ENCODE measurements at regions not wholly inside any gene's neighbourhood (a gene's known extent, or its start where the extent isn't known, plus 50 kb on each side); places are given as distances from the start of the nearest gene placed in this dataset.

GRCh38 chr13:110030394-110030928, 244.1 kb upstream of the IRS2 start:
- DNase-seq (ENCODE audit: low read depth in 1 of 2, low spot score in 2 of 2) (no peak), FAIRE-seq (no peak)
- TF ChIP-seq USF2 (IDR thresholded peaks at IDR 0.05; ENCODE audit: low read length): no peak
- no peak for TF ChIP-seq CBX5 (IDR thresholded peaks at IDR 0.05; ENCODE audit: low read depth, low read length)
- no peak for TF ChIP-seq EGR1 (IDR thresholded peaks at IDR 0.05; ENCODE audit: borderline replicate concordance, low read depth, low read length)
- TF ChIP-seq TAF7 (optimal IDR thresholded peaks at IDR 0.05; ENCODE audit: borderline replicate concordance, low read depth, low read length): no peak
- no peak for TF ChIP-seq CHD2 (IDR thresholded peaks at IDR 0.05; ENCODE audit: low read length)
- TF ChIP-seq SP4 (IDR thresholded peaks at IDR 0.05; ENCODE audit: low read length): no peak
- TF ChIP-seq YY1 (IDR thresholded peaks at IDR 0.05; ENCODE audit: low read depth, low read length): no peak
- no peak for TF ChIP-seq CBX8 (IDR thresholded peaks at IDR 0.05; ENCODE audit: borderline replicate concordance, low read depth, low read length)
- TF ChIP-seq MAX (IDR thresholded peaks at IDR 0.05): no peak
- no peak for TF ChIP-seq RBBP5 (IDR thresholded peaks at IDR 0.05; ENCODE audit: borderline replicate concordance, low read depth, low read length)
- TF ChIP-seq KDM1A (IDR thresholded peaks at IDR 0.05; ENCODE audit: borderline replicate concordance, low read length): no peak
- TF ChIP-seq SAP30 (IDR thresholded peaks at IDR 0.05; ENCODE audit: insufficient read depth, insufficient replicate concordance, low read length): no peak
- TF ChIP-seq TEAD4 (IDR thresholded peaks at IDR 0.05; ENCODE audit: low read depth, low read length): no peak
- no peak for TF ChIP-seq NRF1 (IDR thresholded peaks at IDR 0.05; ENCODE audit: low read depth, low read length)
- Histone ChIP-seq H3K9ac (replicated peaks in 1 of 4; ENCODE audit: extremely low read depth in 1 of 4, low read depth in 3 of 4, low read length in 3 of 4) (no peak overlapping the region), H3K23ac (ENCODE audit: insufficient read length) (no peak overlapping the region), H2AK5ac (ENCODE audit: low read depth, low read length) (no peak overlapping the region), H3K4me1 (replicated peaks in 1 of 4; ENCODE audit: control insufficient read depth in 3 of 4, insufficient read depth in 4 of 4, low read length in 3 of 4) (peaks cover 0 to 8% (median 5%) of the 10 kb centered on the region in 4 experiments; a peak in 2 of 7 replicates), H2BK5ac (ENCODE audit: low read depth, low read length) (no peak overlapping the region), H3K4ac (replicated peaks; ENCODE audit: insufficient read length, low read depth, low read length) (no peak overlapping the region), H4K20me1 (replicated peaks in 1 of 2; ENCODE audit: control insufficient read depth in 1 of 2, insufficient read depth in 2 of 2, low read length in 2 of 2) (no peaks in the 10 kb centered on the region), H3K27me3 (replicated peaks in 1 of 4; ENCODE audit: control insufficient read depth in 3 of 4, extremely low read depth in 1 of 4, insufficient read depth in 3 of 4, low read length in 3 of 4) (no peaks in the 10 kb centered on the region), H3K36me3 (ENCODE audit: control insufficient read depth in 2 of 4, insufficient read depth in 4 of 4, low read length in 3 of 4) (no peaks in the 10 kb centered on the region), H3K4me2 (ENCODE audit: insufficient read depth in 1 of 2, low read depth in 2 of 2, low read length in 2 of 2) (no peak overlapping the region), H3K79me1 (ENCODE audit: low read depth, low read length) (no peaks in the 10 kb centered on the region), H4K8ac (ENCODE audit: extremely low read depth, insufficient read depth, low read length) (no peak overlapping the region), H3K18ac (ENCODE audit: extremely low read depth, low read length) (no peak overlapping the region), H2BK120ac (replicated peaks; ENCODE audit: low read depth, low read length) (no peak overlapping the region), H2BK12ac (ENCODE audit: low read depth, low read length) (no peak overlapping the region), H3K79me2 (ENCODE audit: control insufficient read depth in 1 of 2, insufficient read depth in 2 of 2, low read length in 2 of 2) (no peaks in the 10 kb centered on the region), H4K5ac (ENCODE audit: insufficient read length, low read depth, low read length) (no peak overlapping the region), H2AFZ (ENCODE audit: low read length) (no peak overlapping the region), H3K56ac (replicated peaks; ENCODE audit: insufficient read length, low read depth, low read length) (no peak overlapping the region), H3K23me2 (ENCODE audit: low read depth, low read length) (no peaks in the 10 kb centered on the region), H3K14ac (ENCODE audit: insufficient read length) (no peak overlapping the region), H4K91ac (replicated peaks; ENCODE audit: insufficient read length, low read length) (no peak overlapping the region), H2BK20ac (ENCODE audit: low read length) (no peak overlapping the region), H2BK15ac (ENCODE audit: low read length) (no peak overlapping the region), H3K4me3 (ENCODE audit: extremely low read depth in 1 of 4, insufficient read depth in 2 of 4, low read depth in 3 of 4, low read length in 4 of 4) (no peak overlapping the region), H3K9me3 (ENCODE audit: insufficient read depth in 2 of 2, low read depth in 1 of 2, low read length in 1 of 2) (no peaks in the 10 kb centered on the region), H3K27ac (ENCODE audit: low read depth, low read length) (no peak overlapping the region)
- POLR2A ChIA-PET (ENCODE audit: partially characterized antibody): no interaction called here
- CTCF ChIA-PET (ENCODE audit: partially characterized antibody): interaction anchor here (1.5 kb wide), 1 partner anchor 14 kb away, joined by 3 read pairs; no protein-coding TSS in a partner anchor
- WGBS, 2 experiments (ENCODE audit: extremely low coverage in 1 of 2, insufficient coverage in 1 of 2, insufficient read length in 1 of 2, insufficient replicate concordance in 2 of 2, low coverage in 1 of 2, low lambda C conversion rate in 2 of 2, missing lambda C conversion rate in 1 of 2): 77% methylated on average over 7 of the region's 7 CpGs; no CpG with 5 or more reads in 1 of the 2 experiments

Data from H1 (cell line).